Endothelial cell of umbilical vein (primary cell): ENCODE measurements at regions not wholly inside any gene's neighbourhood (a gene's known extent, or its start where the extent isn't known, plus 50 kb on each side); places are given as distances from the start of the nearest gene placed in this dataset.

Source experiments
- CTCF ChIP-seq, 2 donors: IDR thresholded peaks; 1 replicate in 1 of 2; 2 replicates in 1 of 2; pipeline ENCODE4 v1.5.1; 2011; ENCODE audit warnings: low read length in 2 of 2, mild to moderate bottlenecking in 2 of 2, moderate library complexity in 2 of 2, control low read depth in 1 of 2, inconsistent platforms in 1 of 2, low read depth in 1 of 2; ENCODE audit not compliant: insufficient read depth in 1 of 2; ENCODE audit errors: extremely low read depth in 1 of 2
- EZH2 ChIP-seq: IDR thresholded peaks from 2 replicates; pipeline ENCODE4 v1.6.1; 2012; ENCODE audit warnings: borderline replicate concordance, low read depth, mild to moderate bottlenecking, moderate library complexity, low read length, inconsistent platforms; ENCODE audit not compliant: severe bottlenecking
- FOS ChIP-seq: IDR thresholded peaks from 2 replicates; pipeline ENCODE4 v1.6.1; 2011; ENCODE audit warnings: mild to moderate bottlenecking, low read length, moderate library complexity, borderline replicate concordance; ENCODE audit not compliant: insufficient read depth
- GATA2 ChIP-seq: IDR thresholded peaks from 2 replicates; pipeline ENCODE4 v1.7.0; 2011; ENCODE audit warnings: low read depth, mild to moderate bottlenecking, moderate library complexity, mixed read lengths, low read length; ENCODE audit not compliant: insufficient read length, insufficient read depth
- JUN ChIP-seq: IDR thresholded peaks from 2 replicates; pipeline ENCODE4 v1.6.1; 2011; ENCODE audit warnings: borderline replicate concordance, low read depth; ENCODE audit not compliant: insufficient read length, insufficient read depth
- MAX ChIP-seq: IDR thresholded peaks from 2 replicates; pipeline ENCODE4 v1.6.1; 2011; ENCODE audit not compliant: insufficient read depth, insufficient read length
- MYC ChIP-seq: IDR thresholded peaks from one replicate; pipeline ENCODE4 v1.6.1; 2011; ENCODE audit warnings: mild to moderate bottlenecking, low read depth, low read length
- POLR2A ChIP-seq: IDR thresholded peaks from 2 replicates; pipeline ENCODE4 v1.6.1; 2012; ENCODE audit warnings: low read depth, mild to moderate bottlenecking, control low read depth, low read length
- POLR2AphosphoS5 ChIP-seq: IDR thresholded peaks from 2 replicates; pipeline ENCODE4 v1.6.1; 2012; ENCODE audit warnings: low read depth, mild to moderate bottlenecking, control low read depth, low read length, moderate library complexity; ENCODE audit not compliant: insufficient read depth

GRCh38 chr1:239870194-239870593, 221.5 kb upstream of the FMN2 start:
- TF ChIP-seq CTCF (IDR thresholded peaks at IDR 0.05; ENCODE audit: extremely low read depth in 1 of 2, insufficient read depth in 1 of 2, low read depth in 1 of 2, low read length in 2 of 2): no peak
- no peak for TF ChIP-seq POLR2AphosphoS5
- TF ChIP-seq JUN: no peak
- no peak for TF ChIP-seq POLR2A
- TF ChIP-seq FOS: no peak
- TF ChIP-seq MAX: no peak
- TF ChIP-seq EZH2: no peak
- TF ChIP-seq GATA2: no peak
- TF ChIP-seq MYC: no peak
